GM12864 (cell line): ENCODE measurements at regions not wholly inside any gene's neighbourhood (a gene's known extent, or its start where the extent isn't known, plus 50 kb on each side); places are given as distances from the start of the nearest gene placed in this dataset.

ENCODE experiments used
- DNase-seq: peaks from one replicate; pipeline ENCODE4 v3.0.0-alpha.2; 2011; ENCODE audit warnings: low read depth
- H3K4me3 ChIP-seq: 2 replicates; pipeline ENCODE4 v1.5.1; 2011; ENCODE audit warnings: mild to moderate bottlenecking, low read depth, low read length, control low read depth
- TF ChIP-seq, protein P1 (sequence below): IDR thresholded peaks from 2 replicates; pipeline ENCODE4 v1.5.1; 2011; ENCODE audit warnings: low read depth, mild to moderate bottlenecking, moderate library complexity, low read length, control low read depth, inconsistent platforms; ENCODE audit errors: missing control alignments

- TF ChIP-seq, protein P1, sequence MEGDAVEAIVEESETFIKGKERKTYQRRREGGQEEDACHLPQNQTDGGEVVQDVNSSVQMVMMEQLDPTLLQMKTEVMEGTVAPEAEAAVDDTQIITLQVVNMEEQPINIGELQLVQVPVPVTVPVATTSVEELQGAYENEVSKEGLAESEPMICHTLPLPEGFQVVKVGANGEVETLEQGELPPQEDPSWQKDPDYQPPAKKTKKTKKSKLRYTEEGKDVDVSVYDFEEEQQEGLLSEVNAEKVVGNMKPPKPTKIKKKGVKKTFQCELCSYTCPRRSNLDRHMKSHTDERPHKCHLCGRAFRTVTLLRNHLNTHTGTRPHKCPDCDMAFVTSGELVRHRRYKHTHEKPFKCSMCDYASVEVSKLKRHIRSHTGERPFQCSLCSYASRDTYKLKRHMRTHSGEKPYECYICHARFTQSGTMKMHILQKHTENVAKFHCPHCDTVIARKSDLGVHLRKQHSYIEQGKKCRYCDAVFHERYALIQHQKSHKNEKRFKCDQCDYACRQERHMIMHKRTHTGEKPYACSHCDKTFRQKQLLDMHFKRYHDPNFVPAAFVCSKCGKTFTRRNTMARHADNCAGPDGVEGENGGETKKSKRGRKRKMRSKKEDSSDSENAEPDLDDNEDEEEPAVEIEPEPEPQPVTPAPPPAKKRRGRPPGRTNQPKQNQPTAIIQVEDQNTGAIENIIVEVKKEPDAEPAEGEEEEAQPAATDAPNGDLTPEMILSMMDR, result no peak
- H3K4me3 ChIP-seq, result no peak overlapping the region
- DNase-seq, result no peak
These were observed 390.4 kb downstream of the KLF5 start for GRCh38 chr13:73449252-73449651.

GRCh38 chr13:73440296-73440895 is 381.6 kb downstream of the KLF5 start:
- TF ChIP-seq, protein P1, result no peak
- no peak for DNase-seq
- no peak overlapping the region for H3K4me3 ChIP-seq

- no peak for DNase-seq
- TF ChIP-seq, protein P1, result no peak
- H3K4me3 ChIP-seq, result no peak overlapping the region
These were observed 375.1 kb downstream of the KLF5 start for GRCh38 chr13:73433890-73434289.

DNA sequence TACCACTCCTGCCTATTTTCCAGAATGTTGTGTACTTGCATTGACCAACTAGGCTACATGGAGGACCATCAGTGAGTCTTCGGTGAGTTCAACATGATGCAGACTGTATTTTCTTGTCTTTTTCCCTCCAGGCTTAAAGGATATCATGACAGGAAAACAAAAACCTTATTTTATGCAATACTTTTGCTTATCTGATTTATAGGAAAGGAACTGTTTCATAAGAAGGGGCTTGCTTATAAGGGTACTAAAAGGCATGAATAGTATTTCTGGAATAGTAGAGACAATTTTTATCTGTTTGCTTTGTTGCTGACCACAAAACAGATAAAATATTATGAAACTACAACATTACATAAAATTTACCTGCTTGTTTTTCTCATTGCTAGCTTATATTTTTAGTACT is 374.7 kb downstream of the KLF5 start:
- TF ChIP-seq, protein P1, result no peak
- no peak overlapping the region for H3K4me3 ChIP-seq
- DNase-seq, result no peak

GRCh38 chr13:73429701-73430100 is 370.9 kb downstream of the KLF5 start:
- DNase-seq, result no peak
- TF ChIP-seq, protein P1, result no peak
- no peak overlapping the region for H3K4me3 ChIP-seq

- no peak overlapping the region for H3K4me3 ChIP-seq
- TF ChIP-seq, protein P1, result no peak
- no peak for DNase-seq
These were observed 369.9 kb downstream of the KLF5 start for GRCh38 chr13:73428706-73429105.

GRCh38 chr13:73428137-73428536 is 369.3 kb downstream of the KLF5 start:
- no peak for DNase-seq
- TF ChIP-seq, protein P1, result no peak
- H3K4me3 ChIP-seq, result no peak overlapping the region
